K562 (cell line): ENCODE measurements at regions not wholly inside any gene's neighbourhood (a gene's known extent, or its start where the extent isn't known, plus 50 kb on each side); places are given as distances from the start of the nearest gene placed in this dataset.

Experiments
- ATAC-seq: fragments of 200-7000 bp; cut with Tn5 transposase; 3 replicates; pipeline ENCODE4 v1.9.1; 2020; ENCODE audit warnings: moderate library complexity
- BruUV-seq: library from RNA; stranded (reverse); fragments of 400-500 nt; replicated peaks from 2 replicates; lab custom pipeline; 2021; lab: Mats Ljungman, UMichigan
- CTCF ChIA-PET: fragments of 300-600 bp; formaldehyde crosslinking; extraction: SDS; loops from one replicate; lab custom pipeline; 2021; ENCODE audit warnings: low intra/inter-chr PET ratio; lab: Yijun Ruan, JAX
- POLR2A ChIA-PET: fragments of 300-600, 350-650 bp; sonication (Branson Sonifier 250); formaldehyde crosslinking; extraction: SDS; loops from one replicate; lab custom pipeline; 2021; ENCODE audit warnings: antibody characterized with exemption, inconsistent platforms; lab: Yijun Ruan, JAX
- DNase-seq, 4 experiments: peaks; one replicate each; pipeline versions ENCODE4 v3.0.0 to v3.0.0-alpha.2; 2011 to 2018; ENCODE audit warnings: low spot score in 3 of 4, mixed read lengths in 3 of 4; ENCODE audit errors: extremely low read depth in 1 of 4
- FAIRE-seq: peaks from 2 replicates; lab custom pipeline; 2011; peaks lifted over from hg19 to GRCh38; lab: Jason Lieb, UNC
- H2AFZ ChIP-seq: 2 replicates; pipeline ENCODE4 v1.6.0; 2011; ENCODE audit warnings: low read depth, low read length, control low read depth, inconsistent platforms
- H3K27ac ChIP-seq: fragments of 200-600 bp; 3 replicates; pipeline ENCODE4 v1.8.0; 2011; ENCODE audit warnings: low read depth, mild to moderate bottlenecking, control low read depth, inconsistent platforms, low read length, moderate library complexity, mixed read lengths; ENCODE audit errors: extremely low read depth
- H3K27me3 ChIP-seq, 2 experiments: fragments of 300-600 bp in 1 of 2; 2 replicates in 1 of 2; 3 replicates in 1 of 2; pipeline versions ENCODE4 v1.6.0 to v1.8.0; 2011; ENCODE audit warnings: inconsistent platforms in 2 of 2, low read length in 2 of 2, mild to moderate bottlenecking in 1 of 2, mixed read lengths in 1 of 2, moderate library complexity in 1 of 2; ENCODE audit not compliant: control insufficient read depth in 2 of 2, insufficient read depth in 2 of 2
- H3K36me3 ChIP-seq: fragments of 300-600 bp; 3 replicates; pipeline ENCODE4 v1.8.0; 2011; ENCODE audit warnings: mild to moderate bottlenecking, low read length, inconsistent platforms; ENCODE audit not compliant: control insufficient read depth, insufficient read depth
- H3K4me1 ChIP-seq, 2 experiments: fragments of 200-600 bp in 1 of 2; replicated peaks in 1 of 2; 2 replicates in 1 of 2; 3 replicates in 1 of 2; pipeline versions ENCODE4 v1.5.1 to v1.8.0; 2011; ENCODE audit warnings: inconsistent platforms in 2 of 2, low read length in 2 of 2, mild to moderate bottlenecking in 1 of 2, mixed read lengths in 1 of 2, moderate library complexity in 1 of 2; ENCODE audit not compliant: control insufficient read depth in 2 of 2, insufficient read depth in 2 of 2
- H3K4me2 ChIP-seq: 2 replicates; pipeline ENCODE4 v1.6.1; 2011; ENCODE audit warnings: low read length, control low read depth, inconsistent platforms, mixed read lengths; ENCODE audit not compliant: insufficient read depth
- H3K4me3 ChIP-seq: fragments of 200-600 bp; sonication (generic), shearing (Covaris generic); 2 replicates; pipeline ENCODE4 v1.5.1; 2016; ENCODE audit warnings: control low read depth, inconsistent platforms
- H3K79me2 ChIP-seq: fragments of 200-600 bp; 3 replicates; pipeline ENCODE4 v1.8.0; 2011; ENCODE audit warnings: low read length, inconsistent platforms; ENCODE audit not compliant: control insufficient read depth, insufficient read depth
- H3K9ac ChIP-seq, 2 experiments: 2 replicates each; pipeline versions ENCODE4 v1.6.0 to v1.6.1; 2011; ENCODE audit warnings: low read depth in 2 of 2, low read length in 2 of 2, control low read depth in 1 of 2, inconsistent platforms in 1 of 2, mild to moderate bottlenecking in 1 of 2, mixed read lengths in 1 of 2; ENCODE audit not compliant: insufficient read depth in 1 of 2
- H3K9me1 ChIP-seq: one replicate; pipeline ENCODE4 v1.6.0; 2011; ENCODE audit warnings: inconsistent platforms, mild to moderate bottlenecking, low read length, moderate library complexity; ENCODE audit not compliant: control insufficient read depth, insufficient read depth
- H3K9me3 ChIP-seq: replicated peaks from 2 replicates; pipeline ENCODE4 v1.5.1; 2011; ENCODE audit warnings: low read depth, low read length, inconsistent platforms; ENCODE audit not compliant: control insufficient read depth, insufficient read depth
- H4K20me1 ChIP-seq: replicated peaks from 2 replicates; pipeline ENCODE4 v1.6.1; 2011; ENCODE audit warnings: low read length, inconsistent platforms, mixed read lengths; ENCODE audit not compliant: control insufficient read depth, insufficient read depth
- KDM2B ChIP-seq: fragments of 250-450 bp; sonication (Bioruptor Pico); IDR thresholded peaks from 2 replicates; pipeline ENCODE4 v1.8.0; 2021; ENCODE audit warnings: mild to moderate bottlenecking, moderate library complexity
- MEF2D ChIP-seq: conservative IDR thresholded peaks from 2 replicates; pipeline ENCODE4 v1.6.1; 2016; ENCODE audit warnings: low read depth, missing genetic modification characterization, missing compliant biosample characterization
- NFRKB ChIP-seq: fragments of 450-650 bp; IDR thresholded peaks from 2 replicates; pipeline ENCODE4 v1.6.1; 2016; ENCODE audit warnings: low read depth
- TSC22D4 ChIP-seq: fragments of 450-650 bp; IDR thresholded peaks from 2 replicates; pipeline ENCODE4 v1.6.1; 2016; ENCODE audit warnings: missing genetic modification characterization, missing biosample characterization, control low read depth
- WGBS: fragments of 100-300 bp; shearing (Covaris generic); methylation state at CpG from one replicate; pipeline ENCODE4 v1.1.6; 2016; ENCODE audit warnings: low coverage, mixed read lengths; ENCODE audit not compliant: insufficient coverage; ENCODE audit errors: missing lambda C conversion rate; 5-methylcytosine and 5-hydroxymethylcytosine counted together
- in situ Hi-C: fragments of 300-500 bp; cut with MboI; formaldehyde crosslinking; loops from 4 replicates; pipeline ENCODE4 v1.15.0; 2018; ENCODE audit warnings: inconsistent platforms, mixed read lengths
- intact Hi-C: fragments of 100-400 bp; cut with micrococcal nuclease; formaldehyde crosslinking; loops from 2 replicates; pipeline ENCODE4 v1.14.2; 2022
- TF ChIP-seq, protein P1 (sequence below): fragments of 450-650 bp; formaldehyde crosslinking; IDR thresholded peaks from 2 replicates; pipeline ENCODE4 v1.4.0; 2022; ENCODE audit warnings: missing genetic modification characterization
- TF ChIP-seq, protein P2 (sequence below): IDR thresholded peaks from 3 replicates; pipeline ENCODE4 v1.6.1; 2011; ENCODE audit warnings: borderline replicate concordance, mild to moderate bottlenecking; ENCODE audit not compliant: insufficient read length, insufficient read depth

DNA sequence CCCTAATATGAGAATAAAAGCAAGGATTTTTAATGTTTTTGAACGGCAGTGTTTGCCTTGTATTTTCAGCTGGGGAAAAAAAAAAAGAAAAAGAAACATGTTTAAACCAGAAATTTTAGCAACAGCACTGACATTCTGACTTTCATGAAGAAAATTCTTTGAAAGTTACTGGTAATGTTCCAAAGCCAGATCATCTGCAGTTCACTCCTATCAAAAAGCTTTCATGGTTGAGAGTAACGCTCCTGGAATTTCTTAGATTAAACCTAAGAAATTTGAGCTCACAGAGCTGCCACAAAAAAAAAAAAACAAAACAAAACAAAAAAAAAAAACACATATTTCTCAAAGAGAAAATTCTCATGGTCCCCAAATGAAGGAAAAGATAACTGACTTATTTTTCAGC lies 1106.7 kb downstream of the EFNB2 start:
- WGBS: 0% methylated on average over 2 of the region's 2 CpGs
- no peak overlapping the region for H3K4me2 ChIP-seq
- H4K20me1 ChIP-seq: no peaks in the 10 kb centered on the region
- ChIA-PET POLR2A (no interaction called here), CTCF (no interaction called here)
- FAIRE-seq (no peak), DNase-seq (no peak), ATAC-seq (no peak)
- H3K36me3 ChIP-seq: no peaks in the 10 kb centered on the region
- H3K79me2 ChIP-seq: no peaks in the 10 kb centered on the region
- H2AFZ ChIP-seq: no peak overlapping the region
- BruUV-seq: no TSS peak
- H3K9ac ChIP-seq: no peak overlapping the region
- intact Hi-C loops (no loop called here), in situ Hi-C loops (no loop called here)
- H3K4me3 ChIP-seq: no peak overlapping the region
- H3K4me1 ChIP-seq: no peaks in the 10 kb centered on the region
- no peaks in the 10 kb centered on the region for H3K9me3 ChIP-seq
- H3K9me1 ChIP-seq: no peaks in the 10 kb centered on the region
- no peak overlapping the region for H3K27ac ChIP-seq
- H3K27me3 ChIP-seq: no peaks in the 10 kb centered on the region
- TF ChIP-seq NFRKB (no peak), MEF2D (tag) (no peak), TSC22D4 (tag) (no peak), KDM2B (CRISPR knock-in tag) (no peak)
- TF ChIP-seq, protein P1, sequence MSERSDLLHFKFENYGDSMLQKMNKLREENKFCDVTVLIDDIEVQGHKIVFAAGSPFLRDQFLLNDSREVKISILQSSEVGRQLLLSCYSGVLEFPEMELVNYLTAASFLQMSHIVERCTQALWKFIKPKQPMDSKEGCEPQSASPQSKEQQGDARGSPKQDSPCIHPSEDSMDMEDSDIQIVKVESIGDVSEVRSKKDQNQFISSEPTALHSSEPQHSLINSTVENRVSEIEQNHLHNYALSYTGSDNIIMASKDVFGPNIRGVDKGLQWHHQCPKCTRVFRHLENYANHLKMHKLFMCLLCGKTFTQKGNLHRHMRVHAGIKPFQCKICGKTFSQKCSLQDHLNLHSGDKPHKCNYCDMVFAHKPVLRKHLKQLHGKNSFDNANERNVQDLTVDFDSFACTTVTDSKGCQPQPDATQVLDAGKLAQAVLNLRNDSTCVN (CRISPR knock-in tag): no peak
- TF ChIP-seq, protein P2, sequence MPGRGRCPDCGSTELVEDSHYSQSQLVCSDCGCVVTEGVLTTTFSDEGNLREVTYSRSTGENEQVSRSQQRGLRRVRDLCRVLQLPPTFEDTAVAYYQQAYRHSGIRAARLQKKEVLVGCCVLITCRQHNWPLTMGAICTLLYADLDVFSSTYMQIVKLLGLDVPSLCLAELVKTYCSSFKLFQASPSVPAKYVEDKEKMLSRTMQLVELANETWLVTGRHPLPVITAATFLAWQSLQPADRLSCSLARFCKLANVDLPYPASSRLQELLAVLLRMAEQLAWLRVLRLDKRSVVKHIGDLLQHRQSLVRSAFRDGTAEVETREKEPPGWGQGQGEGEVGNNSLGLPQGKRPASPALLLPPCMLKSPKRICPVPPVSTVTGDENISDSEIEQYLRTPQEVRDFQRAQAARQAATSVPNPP: no peak
